ENCODE measurements at regions not wholly inside any gene's neighbourhood (a gene's known extent, or its start where the extent isn't known, plus 50 kb on each side); places are given as distances from the start of the nearest gene placed in this dataset.
"Not testable (repeated sequence)": the region's sequence is repeated elsewhere in the genome, so short reads cannot be mapped to it uniquely, and the experiment has no call there.

GRCh38 chr21:9659877-9660276 lies 861.5 kb upstream of the TPTE start:
- peaks cover 23% of the 10 kb centered on the region for H3K9me3 Mint-ChIP-seq
- H3K27me3 Mint-ChIP-seq (ENCODE audit: low read depth); H3K36me3 Mint-ChIP-seq (ENCODE audit: low read depth); H3K4me3 Mint-ChIP-seq; H3K4me1 Mint-ChIP-seq; H3K27ac Mint-ChIP-seq: not testable (repeated sequence)

- not testable (repeated sequence) for H3K9me3 Mint-ChIP-seq; H3K27ac Mint-ChIP-seq; H3K4me3 Mint-ChIP-seq; H3K4me1 Mint-ChIP-seq; H3K27me3 Mint-ChIP-seq (ENCODE audit: low read depth); H3K36me3 Mint-ChIP-seq (ENCODE audit: low read depth)
Observed at GRCh38 chr21:9663914-9664729, 857.3 kb upstream of the TPTE start.

- H3K9me3 Mint-ChIP-seq, H3K4me1 Mint-ChIP-seq: not testable (repeated sequence)
Observed at GRCh38 chr21:9675811-9676210, 845.6 kb upstream of the TPTE start.

GRCh38 chr21:9679029-9679428 lies 842.4 kb upstream of the TPTE start:
- not testable (repeated sequence) for H3K4me1 Mint-ChIP-seq; H3K4me3 Mint-ChIP-seq; H3K9me3 Mint-ChIP-seq; H3K27ac Mint-ChIP-seq; H3K36me3 Mint-ChIP-seq (ENCODE audit: low read depth); H3K27me3 Mint-ChIP-seq (ENCODE audit: low read depth)

More at GRCh38 chr21:9675811-9676210, 845.6 kb upstream of the TPTE start:
- not testable (repeated sequence) for H3K27ac Mint-ChIP-seq; H3K36me3 Mint-ChIP-seq (ENCODE audit: low read depth); H3K27me3 Mint-ChIP-seq (ENCODE audit: low read depth); H3K4me3 Mint-ChIP-seq

GRCh38 chr21:9688945-9689344 lies 832.4 kb upstream of the TPTE start:
- H3K4me3 Mint-ChIP-seq; H3K36me3 Mint-ChIP-seq (ENCODE audit: low read depth); H3K4me1 Mint-ChIP-seq; H3K27ac Mint-ChIP-seq; H3K9me3 Mint-ChIP-seq; H3K27me3 Mint-ChIP-seq (ENCODE audit: low read depth): not testable (repeated sequence)

GRCh38 chr21:9690981-9691380 lies 830.4 kb upstream of the TPTE start:
- not testable (repeated sequence) for H3K36me3 Mint-ChIP-seq (ENCODE audit: low read depth); H3K4me1 Mint-ChIP-seq; H3K27ac Mint-ChIP-seq; H3K9me3 Mint-ChIP-seq; H3K27me3 Mint-ChIP-seq (ENCODE audit: low read depth); H3K4me3 Mint-ChIP-seq

- not testable (repeated sequence) for H3K27me3 Mint-ChIP-seq (ENCODE audit: low read depth); H3K36me3 Mint-ChIP-seq (ENCODE audit: low read depth); H3K27ac Mint-ChIP-seq; H3K9me3 Mint-ChIP-seq; H3K4me1 Mint-ChIP-seq; H3K4me3 Mint-ChIP-seq
Observed at GRCh38 chr21:9695759-9696158, 825.6 kb upstream of the TPTE start.

- H3K4me1 Mint-ChIP-seq; H3K27ac Mint-ChIP-seq; H3K36me3 Mint-ChIP-seq (ENCODE audit: low read depth); H3K27me3 Mint-ChIP-seq (ENCODE audit: low read depth); H3K4me3 Mint-ChIP-seq; H3K9me3 Mint-ChIP-seq: not testable (repeated sequence)
Observed at GRCh38 chr21:9697751-9698150, 823.6 kb upstream of the TPTE start.

- not testable (repeated sequence) for H3K9me3 Mint-ChIP-seq; H3K4me1 Mint-ChIP-seq; H3K27me3 Mint-ChIP-seq (ENCODE audit: low read depth); H3K36me3 Mint-ChIP-seq (ENCODE audit: low read depth); H3K27ac Mint-ChIP-seq; H3K4me3 Mint-ChIP-seq
Observed at GRCh38 chr21:9705016-9705415, 816.4 kb upstream of the TPTE start.

- H3K27ac Mint-ChIP-seq; H3K27me3 Mint-ChIP-seq (ENCODE audit: low read depth); H3K4me1 Mint-ChIP-seq; H3K4me3 Mint-ChIP-seq; H3K36me3 Mint-ChIP-seq (ENCODE audit: low read depth); H3K9me3 Mint-ChIP-seq: not testable (repeated sequence)
Observed at GRCh38 chr21:9705455-9705854, 815.9 kb upstream of the TPTE start.

GRCh38 chr21:9724542-9724941 lies 796.8 kb upstream of the TPTE start:
- not testable (repeated sequence) for H3K36me3 Mint-ChIP-seq (ENCODE audit: low read depth); H3K27ac Mint-ChIP-seq; H3K4me1 Mint-ChIP-seq; H3K4me3 Mint-ChIP-seq; H3K27me3 Mint-ChIP-seq (ENCODE audit: low read depth)
- H3K9me3 Mint-ChIP-seq, result peaks cover 45% of the 10 kb centered on the region

GRCh38 chr21:9727187-9727586 lies 794.2 kb upstream of the TPTE start:
- H3K4me1 Mint-ChIP-seq; H3K36me3 Mint-ChIP-seq (ENCODE audit: low read depth); H3K4me3 Mint-ChIP-seq; H3K27ac Mint-ChIP-seq; H3K27me3 Mint-ChIP-seq (ENCODE audit: low read depth): not testable (repeated sequence)
- H3K9me3 Mint-ChIP-seq, result peaks cover 44% of the 10 kb centered on the region

GRCh38 chr21:9728219-9728992 lies 793.0 kb upstream of the TPTE start:
- peaks cover 44% of the 10 kb centered on the region for H3K9me3 Mint-ChIP-seq
- H3K4me3 Mint-ChIP-seq; H3K4me1 Mint-ChIP-seq; H3K36me3 Mint-ChIP-seq (ENCODE audit: low read depth); H3K27ac Mint-ChIP-seq; H3K27me3 Mint-ChIP-seq (ENCODE audit: low read depth): not testable (repeated sequence)
